Neural crest cell (in vitro differentiated cells): ENCODE measurements at regions not wholly inside any gene's neighbourhood (a gene's known extent, or its start where the extent isn't known, plus 50 kb on each side); places are given as distances from the start of the nearest gene placed in this dataset.
"Not testable (repeated sequence)": the region's sequence is repeated elsewhere in the genome, so short reads cannot be mapped to it uniquely, and the experiment has no call there.

Experiments
- DNase-seq: peaks from one replicate; pipeline ENCODE4 v3.0.0; 2021; ENCODE audit warnings: low read depth, mixed read lengths, low spot score
- H3K27ac Mint-ChIP-seq: one replicate; pipeline ENCODE4 v1.8.0; 2021; ENCODE audit warnings: mild to moderate bottlenecking, mixed read lengths; ENCODE audit not compliant: unreplicated experiment
- H3K27me3 Mint-ChIP-seq: 2 replicates; pipeline ENCODE4 v1.8.0; 2021; ENCODE audit warnings: low read depth, mild to moderate bottlenecking, mixed read lengths
- H3K36me3 Mint-ChIP-seq: 2 replicates; pipeline ENCODE4 v1.8.0; 2021; ENCODE audit warnings: low read depth, mild to moderate bottlenecking, mixed read lengths
- H3K4me1 Mint-ChIP-seq: 2 replicates; pipeline ENCODE4 v1.8.0; 2021; ENCODE audit warnings: mixed read lengths
- H3K4me3 Mint-ChIP-seq: one replicate; pipeline ENCODE4 v1.8.0; 2021; ENCODE audit warnings: mild to moderate bottlenecking, mixed read lengths
- H3K9me3 Mint-ChIP-seq: 2 replicates; pipeline ENCODE4 v1.8.0; 2021; ENCODE audit warnings: mixed read lengths
- CTCF ChIP-seq: fragments of 200-600 bp; sonication (generic); conservative IDR thresholded peaks from 2 replicates; pipeline ENCODE4 v1.5.0; 2021; ENCODE audit warnings: antibody characterized with exemption, mild to moderate bottlenecking

- TF ChIP-seq CTCF: no peak
- Mint-ChIP-seq H3K27me3 (no peaks in the 10 kb centered on the region), H3K4me1 (peaks cover 12% of the 10 kb centered on the region), H3K9me3 (peaks cover 3% of the 10 kb centered on the region), H3K4me3 (no peak overlapping the region), H3K27ac (no peak overlapping the region), H3K36me3 (no peaks in the 10 kb centered on the region)
- no peak for DNase-seq
These were observed 1259.6 kb upstream of the CNTN5 start for GRCh38 chr11:97761175-97761574.

DNA sequence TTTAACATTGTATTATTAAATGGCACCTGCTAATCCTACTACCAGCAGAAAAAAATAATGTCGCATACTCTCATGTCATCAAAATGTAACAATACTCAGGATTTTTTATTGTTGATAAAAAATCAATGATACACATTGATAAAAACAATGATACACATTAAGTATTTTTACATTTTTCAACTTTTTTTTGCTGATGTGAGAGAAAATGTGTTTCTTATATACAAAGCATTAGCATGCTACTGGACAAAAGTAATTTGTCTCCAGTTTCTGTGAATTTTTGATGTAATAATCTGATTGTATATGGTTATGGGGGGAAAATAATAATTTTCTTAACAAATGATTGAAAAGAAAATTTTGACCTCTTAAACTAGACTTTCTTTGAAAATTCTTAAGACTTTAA lies 1256.6 kb upstream of the CNTN5 start:
- TF ChIP-seq CTCF: no peak
- peaks cover 12% of the 10 kb centered on the region for H3K4me1 Mint-ChIP-seq
- no peak overlapping the region for H3K4me3 Mint-ChIP-seq
- DNase-seq: no peak
- no peak overlapping the region for H3K27ac Mint-ChIP-seq
- no peaks in the 10 kb centered on the region for H3K36me3 Mint-ChIP-seq
- peaks cover 3% of the 10 kb centered on the region for H3K9me3 Mint-ChIP-seq
- peaks cover 4% of the 10 kb centered on the region for H3K27me3 Mint-ChIP-seq

DNA sequence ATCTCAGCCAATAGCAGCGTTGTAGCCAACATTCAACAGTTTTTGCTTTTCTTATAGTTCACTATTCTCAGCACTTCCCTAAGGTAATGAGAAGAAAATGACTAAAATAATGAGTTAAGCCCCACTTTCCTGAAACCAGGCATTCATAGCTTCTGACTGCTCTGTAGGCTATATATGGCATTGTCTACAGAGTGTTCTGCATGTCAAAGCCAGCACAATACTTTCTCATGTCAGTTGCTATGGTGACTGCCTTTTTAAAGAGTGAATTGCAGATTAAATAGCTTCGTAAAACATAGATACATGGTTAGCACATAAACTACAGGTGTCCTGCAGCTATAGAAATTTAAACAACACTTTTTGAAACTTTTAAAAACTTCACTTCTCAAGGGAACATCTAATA lies 1256.1 kb upstream of the CNTN5 start:
- Mint-ChIP-seq H3K9me3 (peaks cover 3% of the 10 kb centered on the region), H3K36me3 (no peaks in the 10 kb centered on the region), H3K27me3 (peaks cover 4% of the 10 kb centered on the region), H3K4me1 (peaks cover 12% of the 10 kb centered on the region), H3K4me3 (no peak overlapping the region), H3K27ac (no peak overlapping the region)
- no peak for TF ChIP-seq CTCF
- no peak for DNase-seq

DNA sequence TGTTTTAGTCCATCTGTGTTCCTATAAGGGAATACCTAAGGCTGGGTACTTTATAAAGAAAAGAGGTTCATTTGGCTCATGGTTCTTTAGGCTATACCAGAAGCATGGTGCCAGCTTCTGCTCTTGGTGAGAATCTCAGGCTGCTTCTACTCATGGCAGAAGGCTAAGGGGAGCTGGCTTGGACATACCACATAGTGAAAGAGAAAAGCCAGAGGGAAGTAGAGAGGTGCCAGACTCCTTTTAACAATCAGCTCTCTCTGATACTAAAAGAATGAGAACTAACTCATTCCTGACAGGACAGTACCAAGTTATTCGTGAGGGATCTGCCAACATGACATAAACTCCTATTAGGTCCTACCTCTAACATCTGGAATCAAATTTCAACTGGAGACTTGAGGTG lies 1250.2 kb upstream of the CNTN5 start:
- no peak for DNase-seq
- TF ChIP-seq CTCF: no peak
- peaks cover 3% of the 10 kb centered on the region for H3K4me1 Mint-ChIP-seq
- no peaks in the 10 kb centered on the region for H3K36me3 Mint-ChIP-seq
- H3K27me3 Mint-ChIP-seq: peaks cover 4% of the 10 kb centered on the region
- H3K9me3 Mint-ChIP-seq: no peaks in the 10 kb centered on the region
- no peak overlapping the region for H3K4me3 Mint-ChIP-seq
- H3K27ac Mint-ChIP-seq: no peak overlapping the region

DNA sequence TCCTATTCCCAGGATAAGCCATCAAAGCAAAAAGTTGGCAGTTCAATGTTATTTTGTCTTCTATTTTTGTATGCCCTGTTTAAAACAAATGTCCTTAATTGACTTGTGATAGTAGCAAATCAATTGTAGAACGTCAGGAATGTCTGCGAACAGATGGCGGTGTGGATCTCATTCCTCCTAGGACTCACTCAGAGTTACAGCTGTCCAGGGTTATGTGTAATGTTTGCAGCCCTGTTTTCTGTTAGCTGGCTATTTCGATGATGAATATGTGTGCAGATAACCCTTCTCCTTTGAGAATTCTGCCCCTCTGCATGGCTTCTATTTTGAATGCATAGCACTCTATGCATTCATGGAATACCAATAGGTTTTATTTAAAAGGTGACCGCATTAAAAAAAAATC lies 1248.0 kb upstream of the CNTN5 start:
- H3K27me3 Mint-ChIP-seq: peaks cover 4% of the 10 kb centered on the region
- no peaks in the 10 kb centered on the region for H3K9me3 Mint-ChIP-seq
- H3K4me3 Mint-ChIP-seq: no peak overlapping the region
- no peak for TF ChIP-seq CTCF
- DNase-seq: no peak
- H3K36me3 Mint-ChIP-seq: no peaks in the 10 kb centered on the region
- peaks cover 3% of the 10 kb centered on the region for H3K4me1 Mint-ChIP-seq
- no peak overlapping the region for H3K27ac Mint-ChIP-seq

DNA sequence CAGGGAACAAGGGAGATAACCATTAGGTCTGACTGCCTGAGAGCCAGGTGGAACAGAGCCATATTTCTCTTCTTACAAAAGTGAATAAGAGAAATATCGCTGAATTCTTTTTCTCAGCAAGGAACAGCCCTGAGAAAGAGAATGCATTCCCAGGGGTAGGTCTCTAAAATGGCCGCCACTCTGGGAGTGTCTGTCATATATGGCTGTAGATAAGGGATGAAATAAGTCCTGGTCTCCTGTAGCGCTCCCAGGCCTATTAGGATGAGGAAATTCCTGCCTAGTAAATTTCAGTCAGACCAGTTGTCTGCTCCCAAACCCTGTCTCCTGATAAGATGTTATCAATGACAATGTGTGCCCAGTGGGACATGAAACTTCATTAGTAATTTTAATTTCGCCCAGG lies 1236.4 kb upstream of the CNTN5 start:
- H3K27me3 Mint-ChIP-seq, H3K27ac Mint-ChIP-seq, H3K36me3 Mint-ChIP-seq, H3K4me3 Mint-ChIP-seq, DNase-seq, H3K4me1 Mint-ChIP-seq: not testable (repeated sequence)
- H3K9me3 Mint-ChIP-seq: peaks cover 18% of the 10 kb centered on the region
